Pancreas (tissue), 10 donors: ENCODE measurements at regions not wholly inside any gene's neighbourhood (a gene's known extent, or its start where the extent isn't known, plus 50 kb on each side); places are given as distances from the start of the nearest gene placed in this dataset.

ENCODE experiments used
- ATAC-seq, 4 donors: fragments of 200-7000 bp; cut with Tn5 transposase; one replicate each; pipeline versions ENCODE4 v1.8.0 to v1.9.1; 2020; ENCODE audit warnings: mild to moderate bottlenecking in 4 of 4, moderate library complexity in 4 of 4
- DNase-seq, 6 donors: peaks; one replicate each; pipeline ENCODE4 v3.0.0-alpha.2; 2020
- FAIRE-seq: peaks from 2 replicates; lab custom pipeline; 2012; peaks lifted over from hg19 to GRCh38; lab: Jason Lieb, UNC
- H3K27ac ChIP-seq, 4 donors: fragments of 200-600 bp; sonication (generic); 1 replicate in 3 of 4; 2 replicates in 1 of 4; pipeline versions ENCODE4 v1.5.0 to v1.8.0; 2020
- H3K27me3 ChIP-seq, 4 donors: fragments of 200-600 bp; one replicate each; pipeline ENCODE4 v1.8.0; 2021
- H3K36me3 ChIP-seq, 3 donors: fragments of 200-600 bp; sonication (generic) in 1 of 3; one replicate each; pipeline versions ENCODE4 v1.5.0 to v1.8.0; 2020 to 2021
- H3K4me1 ChIP-seq, 3 donors: fragments of 200-600 bp; one replicate each; pipeline ENCODE4 v1.8.0; 2021
- H3K4me3 ChIP-seq, 4 donors: fragments of 200-600 bp; sonication (generic) in 2 of 4; one replicate each; pipeline versions ENCODE4 v1.5.0 to v1.8.0; 2020 to 2021
- H3K9me3 ChIP-seq, 4 donors: fragments of 200-600 bp; one replicate each; pipeline ENCODE4 v1.8.0; 2021
- WGBS, 2 donors: extraction: QIAGEN DNeasy Blood & Tissue Kit; methylation state at CpG; one replicate each; pipeline ENCODE4 v1.1.7; 2013; 5-methylcytosine and 5-hydroxymethylcytosine counted together
- intact Hi-C, 3 donors: fragments of 100-400 bp; cut with DNase I; formaldehyde crosslinking; loops; one replicate each; pipeline versions ENCODE4 v1.11.1 to v1.14.2; 2022
- TF ChIP-seq, protein P1 (sequence below), 4 donors: fragments of 200-600 bp; sonication (generic) in 3 of 4; IDR thresholded peaks; one replicate each; pipeline versions ENCODE4 v1.5.0 to v1.8.0; 2021; ENCODE audit warnings: antibody characterized with exemption in 4 of 4
- donor health status: healthy with polysubstance abuse.
- donor health status: DM: no; HTN: no; CAD: no; lungs with moderate emphysema.
- donor health status: DM: no; HTN: no; CAD: no.
- donor health status: control.
- donor health status: control.
- donor health status: Bipolar disorder and iron deficiency.
- donor health status: DM: yes; HTN: yes; CAD: no.
- donor health status: DM: no; HTN: no; CAD: no.
- donor health status: DM: no; HTN: no; CAD: no.
- donor health status: DM: yes; HTN: yes; CAD: no.

- Histone ChIP-seq H3K27ac (no peak overlapping the region), H3K4me1 (no peaks in the 10 kb centered on the region), H3K27me3 (peaks cover 0 to 8% (median 0%) of the 10 kb centered on the region in 4 donors), H3K36me3 (no peaks in the 10 kb centered on the region), H3K9me3 (no peaks in the 10 kb centered on the region), H3K4me3 (no peak overlapping the region)
- DNase-seq (no peak), FAIRE-seq (no peak), ATAC-seq (no peak)
- TF ChIP-seq, protein P1, sequence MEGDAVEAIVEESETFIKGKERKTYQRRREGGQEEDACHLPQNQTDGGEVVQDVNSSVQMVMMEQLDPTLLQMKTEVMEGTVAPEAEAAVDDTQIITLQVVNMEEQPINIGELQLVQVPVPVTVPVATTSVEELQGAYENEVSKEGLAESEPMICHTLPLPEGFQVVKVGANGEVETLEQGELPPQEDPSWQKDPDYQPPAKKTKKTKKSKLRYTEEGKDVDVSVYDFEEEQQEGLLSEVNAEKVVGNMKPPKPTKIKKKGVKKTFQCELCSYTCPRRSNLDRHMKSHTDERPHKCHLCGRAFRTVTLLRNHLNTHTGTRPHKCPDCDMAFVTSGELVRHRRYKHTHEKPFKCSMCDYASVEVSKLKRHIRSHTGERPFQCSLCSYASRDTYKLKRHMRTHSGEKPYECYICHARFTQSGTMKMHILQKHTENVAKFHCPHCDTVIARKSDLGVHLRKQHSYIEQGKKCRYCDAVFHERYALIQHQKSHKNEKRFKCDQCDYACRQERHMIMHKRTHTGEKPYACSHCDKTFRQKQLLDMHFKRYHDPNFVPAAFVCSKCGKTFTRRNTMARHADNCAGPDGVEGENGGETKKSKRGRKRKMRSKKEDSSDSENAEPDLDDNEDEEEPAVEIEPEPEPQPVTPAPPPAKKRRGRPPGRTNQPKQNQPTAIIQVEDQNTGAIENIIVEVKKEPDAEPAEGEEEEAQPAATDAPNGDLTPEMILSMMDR (IDR thresholded peaks at IDR 0.05), result no peak
- intact Hi-C loops, result no loop called here
- WGBS, 2 donors, result 57 to 64% methylated on average over 3 of the region's 3 CpGs
Measured at GRCh38 chrX:113954297-113954696, 629.6 kb upstream of the HTR2C start.

DNA sequence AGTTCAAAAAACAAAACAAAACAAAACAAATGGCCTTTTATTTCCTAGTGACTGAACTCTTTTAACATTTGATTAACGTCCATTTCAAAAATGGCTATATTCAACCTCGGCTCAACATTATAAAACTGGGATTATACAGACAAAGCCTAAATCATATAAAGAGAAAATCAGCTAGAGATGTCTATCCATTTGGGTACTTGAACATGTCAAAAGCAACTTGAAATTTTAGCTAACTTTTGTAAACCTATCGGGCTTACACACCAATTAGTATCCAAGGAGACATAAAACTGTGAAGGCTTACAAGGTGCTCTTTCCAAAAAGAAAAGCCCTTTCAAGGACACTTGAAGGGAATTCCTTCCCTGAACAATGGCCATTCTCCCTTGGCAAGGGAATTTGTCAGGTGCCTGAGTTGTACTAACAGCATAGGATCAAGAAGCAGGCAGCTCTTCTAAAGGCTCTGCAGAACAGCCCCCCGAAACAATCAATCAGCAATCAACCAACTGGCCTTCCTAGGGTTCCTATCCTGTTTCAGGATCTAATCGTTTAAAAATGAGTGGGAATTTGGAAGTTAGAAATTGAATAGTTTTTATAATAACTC, 633.7 kb upstream of the HTR2C start:
- Histone ChIP-seq H3K9me3 (no peaks in the 10 kb centered on the region), H3K27me3 (no peaks in the 10 kb centered on the region), H3K4me1 (no peaks in the 10 kb centered on the region), H3K27ac (no peak overlapping the region), H3K36me3 (no peaks in the 10 kb centered on the region), H3K4me3 (no peak overlapping the region)
- TF ChIP-seq, protein P1 (IDR thresholded peaks at IDR 0.05), result no peak
- no peak for ATAC-seq
- intact Hi-C loops, result no loop called here
- no peak for DNase-seq
- 25 to 38% methylated on average over 5 of the region's 5 CpGs for WGBS, 2 donors
- FAIRE-seq, result no peak

- no peak for FAIRE-seq
- no peak for DNase-seq
- no peak overlapping the region for H3K4me3 ChIP-seq
- 27 to 29% methylated on average over 1 of the region's 1 CpG for WGBS, 2 donors
- H3K36me3 ChIP-seq, result no peaks in the 10 kb centered on the region
- H3K4me1 ChIP-seq, result no peaks in the 10 kb centered on the region
- no peak for ATAC-seq
- H3K9me3 ChIP-seq, result no peaks in the 10 kb centered on the region
- H3K27me3 ChIP-seq, result no peaks in the 10 kb centered on the region
- TF ChIP-seq, protein P1 (IDR thresholded peaks at IDR 0.05), result no peak
- H3K27ac ChIP-seq, result no peak overlapping the region
- intact Hi-C loops, result no loop called here
Measured at GRCh38 chrX:113947548-113947947, 636.3 kb upstream of the HTR2C start.

GRCh38 chrX:113935518-113935917, 648.4 kb upstream of the HTR2C start:
- FAIRE-seq (no peak), DNase-seq (no peak), ATAC-seq (no peak)
- Histone ChIP-seq H3K36me3 (no peaks in the 10 kb centered on the region), H3K27ac (no peak overlapping the region), H3K27me3 (peaks cover 0 to 25% (median 0%) of the 10 kb centered on the region in 4 donors), H3K4me1 (no peaks in the 10 kb centered on the region), H3K4me3 (no peak overlapping the region), H3K9me3 (no peaks in the 10 kb centered on the region)
- TF ChIP-seq, protein P1 (IDR thresholded peaks at IDR 0.05), result no peak
- WGBS, 2 donors, result 11 to 44% methylated on average over 2 of the region's 2 CpGs
- intact Hi-C loops, result no loop called here

DNA sequence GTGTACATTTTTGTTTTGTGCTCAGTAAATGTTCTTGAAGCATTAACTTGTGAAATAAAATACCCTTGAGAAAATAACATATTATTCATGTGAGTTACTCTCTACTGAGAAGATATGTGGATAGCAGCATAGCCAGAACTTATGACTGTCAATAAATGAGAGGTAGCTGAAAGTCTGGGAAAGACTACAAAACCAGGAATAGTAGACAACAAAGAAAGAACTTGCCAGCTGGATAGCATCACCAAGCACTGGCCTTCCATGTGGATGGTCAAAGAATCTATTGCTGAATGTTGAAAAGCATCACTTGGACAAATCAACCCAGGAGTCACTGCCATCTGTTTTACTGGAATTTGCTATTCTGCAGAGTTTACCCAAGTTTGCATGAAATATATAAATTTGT, 650.0 kb upstream of the HTR2C start:
- H3K36me3 ChIP-seq, result no peaks in the 10 kb centered on the region
- FAIRE-seq (no peak), ATAC-seq (no peak), DNase-seq (no peak)
- H3K9me3 ChIP-seq, result no peaks in the 10 kb centered on the region
- no peak overlapping the region for H3K4me3 ChIP-seq
- TF ChIP-seq, protein P1 (IDR thresholded peaks at IDR 0.05), result no peak
- H3K4me1 ChIP-seq, result no peaks in the 10 kb centered on the region
- intact Hi-C loops, result no loop called here
- no peak overlapping the region for H3K27ac ChIP-seq
- peaks cover 0 to 23% (median 0%) of the 10 kb centered on the region in 4 donors for H3K27me3 ChIP-seq
